Cardiac muscle cell (in vitro differentiated cells and primary cell): ENCODE measurements at regions not wholly inside any gene's neighbourhood (a gene's known extent, or its start where the extent isn't known, plus 50 kb on each side); places are given as distances from the start of the nearest gene placed in this dataset.
A peak's percentile ranks its signal among the peaks of the same experiment; 100 is the strongest.

Experiments used
- DNase-seq, 2 donors: peaks; one replicate each; pipeline versions ENCODE4 v3.0.0 to v3.0.0-alpha.2; 2010 to 2017; ENCODE audit warnings: low read depth in 1 of 2, low spot score in 1 of 2
- H3K27ac ChIP-seq: fragments of 200-600 bp; sonication (generic); 2 replicates; pipeline ENCODE4 v1.5.1; 2016
- H3K27me3 ChIP-seq: fragments of 200-600 bp; sonication (generic); 2 replicates; pipeline ENCODE4 v1.6.0; 2016; ENCODE audit warnings: control low read depth
- H3K36me3 ChIP-seq: fragments of 200-600 bp; sonication (generic); 2 replicates; pipeline ENCODE4 v1.5.1; 2016; ENCODE audit warnings: control low read depth
- H3K4me1 ChIP-seq: fragments of 200-600 bp; sonication (generic); 2 replicates; pipeline ENCODE4 v1.8.1; 2017; ENCODE audit warnings: low read depth, mild to moderate bottlenecking, mixed run types
- H3K4me3 ChIP-seq: fragments of 200-600 bp; sonication (generic); 2 replicates; pipeline ENCODE4 v1.5.1; 2016; ENCODE audit warnings: mild to moderate bottlenecking
- H3K9me3 ChIP-seq: fragments of 200-600 bp; sonication (generic); 2 replicates; pipeline ENCODE4 v1.5.1; 2017; ENCODE audit warnings: low read depth, mild to moderate bottlenecking, control low read depth
- CTCF ChIP-seq: IDR thresholded peaks from 2 replicates; pipeline ENCODE4 v1.5.1; 2012; ENCODE audit warnings: low read depth, mild to moderate bottlenecking, low read length

GRCh38 chr15:69869291-69869690, 228.4 kb downstream of the TLE3 start:
- Histone ChIP-seq H3K36me3 (no peaks in the 10 kb centered on the region), H3K27me3 (no peaks in the 10 kb centered on the region), H3K4me3 (no peak overlapping the region), H3K4me1 (no peaks in the 10 kb centered on the region), H3K27ac (no peak overlapping the region), H3K9me3 (no peaks in the 10 kb centered on the region)
- TF ChIP-seq CTCF, result no peak
- DNase-seq, result no peak

GRCh38 chr15:69869881-69870505, 227.7 kb downstream of the TLE3 start:
- no peaks in the 10 kb centered on the region for H3K4me1 ChIP-seq
- H3K27me3 ChIP-seq, result no peaks in the 10 kb centered on the region
- H3K4me3 ChIP-seq, result no peak overlapping the region
- H3K9me3 ChIP-seq, result no peaks in the 10 kb centered on the region
- no peak for TF ChIP-seq CTCF
- DNase-seq, result peak in 1 of 2 donors; percentile 94
- H3K36me3 ChIP-seq, result no peaks in the 10 kb centered on the region
- no peak overlapping the region for H3K27ac ChIP-seq

- Histone ChIP-seq H3K9me3 (no peaks in the 10 kb centered on the region), H3K27me3 (no peaks in the 10 kb centered on the region), H3K36me3 (no peaks in the 10 kb centered on the region), H3K4me3 (no peak overlapping the region), H3K4me1 (no peaks in the 10 kb centered on the region), H3K27ac (no peak overlapping the region)
- no peak for DNase-seq
- TF ChIP-seq CTCF, result no peak
These were observed 226.1 kb downstream of the TLE3 start for GRCh38 chr15:69871511-69872134.

GRCh38 chr15:69873807-69874206, 223.9 kb downstream of the TLE3 start:
- no peaks in the 10 kb centered on the region for H3K4me1 ChIP-seq
- no peaks in the 10 kb centered on the region for H3K27me3 ChIP-seq
- H3K27ac ChIP-seq, result no peak overlapping the region
- no peak for DNase-seq
- H3K4me3 ChIP-seq, result no peak overlapping the region
- H3K36me3 ChIP-seq, result no peaks in the 10 kb centered on the region
- H3K9me3 ChIP-seq, result no peaks in the 10 kb centered on the region
- TF ChIP-seq CTCF, result no peak

- Histone ChIP-seq H3K4me1 (no peaks in the 10 kb centered on the region), H3K27me3 (no peaks in the 10 kb centered on the region), H3K36me3 (no peaks in the 10 kb centered on the region), H3K4me3 (no peak overlapping the region), H3K9me3 (no peaks in the 10 kb centered on the region), H3K27ac (no peak overlapping the region)
- no peak for DNase-seq
- no peak for TF ChIP-seq CTCF
These were observed 223.4 kb downstream of the TLE3 start for GRCh38 chr15:69874321-69874720.
